22Rv1 (cell line): ENCODE measurements at regions not wholly inside any gene's neighbourhood (a gene's known extent, or its start where the extent isn't known, plus 50 kb on each side); places are given as distances from the start of the nearest gene placed in this dataset.

ENCODE experiments used
- ZFX ChIP-seq: fragments of 450-650 bp; IDR thresholded peaks from 2 replicates; pipeline ENCODE4 v1.6.1; 2017; ENCODE audit warnings: antibody characterized with exemption, borderline replicate concordance
- TF ChIP-seq, protein P1 (sequence below): fragments of 450-650 bp; IDR thresholded peaks from 2 replicates; pipeline ENCODE4 v1.5.1; 2017; ENCODE audit warnings: mild to moderate bottlenecking

- TF ChIP-seq, protein P1, sequence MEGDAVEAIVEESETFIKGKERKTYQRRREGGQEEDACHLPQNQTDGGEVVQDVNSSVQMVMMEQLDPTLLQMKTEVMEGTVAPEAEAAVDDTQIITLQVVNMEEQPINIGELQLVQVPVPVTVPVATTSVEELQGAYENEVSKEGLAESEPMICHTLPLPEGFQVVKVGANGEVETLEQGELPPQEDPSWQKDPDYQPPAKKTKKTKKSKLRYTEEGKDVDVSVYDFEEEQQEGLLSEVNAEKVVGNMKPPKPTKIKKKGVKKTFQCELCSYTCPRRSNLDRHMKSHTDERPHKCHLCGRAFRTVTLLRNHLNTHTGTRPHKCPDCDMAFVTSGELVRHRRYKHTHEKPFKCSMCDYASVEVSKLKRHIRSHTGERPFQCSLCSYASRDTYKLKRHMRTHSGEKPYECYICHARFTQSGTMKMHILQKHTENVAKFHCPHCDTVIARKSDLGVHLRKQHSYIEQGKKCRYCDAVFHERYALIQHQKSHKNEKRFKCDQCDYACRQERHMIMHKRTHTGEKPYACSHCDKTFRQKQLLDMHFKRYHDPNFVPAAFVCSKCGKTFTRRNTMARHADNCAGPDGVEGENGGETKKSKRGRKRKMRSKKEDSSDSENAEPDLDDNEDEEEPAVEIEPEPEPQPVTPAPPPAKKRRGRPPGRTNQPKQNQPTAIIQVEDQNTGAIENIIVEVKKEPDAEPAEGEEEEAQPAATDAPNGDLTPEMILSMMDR: no peak
- TF ChIP-seq ZFX: no peak
These were observed 113.9 kb upstream of the TMTC4 start for GRCh38 chr13:100788540-100788939.
